Eye (tissue), 1 donor: ENCODE measurements at regions not wholly inside any gene's neighbourhood (a gene's known extent, or its start where the extent isn't known, plus 50 kb on each side); places are given as distances from the start of the nearest gene placed in this dataset.
"Not testable (repeated sequence)": the region's sequence is repeated elsewhere in the genome, so short reads cannot be mapped to it uniquely, and the experiment has no call there.

Experiments
- DNase-seq: peaks from one replicate; pipeline ENCODE4 v3.0.0-alpha.2; 2015

- no peak for DNase-seq
Observed at GRCh38 chr13:88257706-88258105, 586.5 kb downstream of the SLITRK5 start.

- DNase-seq, result no peak
Observed at GRCh38 chr13:88263808-88264207, 592.6 kb downstream of the SLITRK5 start.

- peak; percentile 3 for DNase-seq
Observed at GRCh38 chr13:88281841-88282240, 610.7 kb downstream of the SLITRK5 start.

- DNase-seq, result no peak
Observed at GRCh38 chr13:88285329-88285728, 614.2 kb downstream of the SLITRK5 start.

GRCh38 chr13:88288326-88288725, 617.2 kb downstream of the SLITRK5 start:
- DNase-seq, result peak; percentile 11

GRCh38 chr13:88291731-88292130, 620.6 kb downstream of the SLITRK5 start:
- DNase-seq, result not testable (repeated sequence)

GRCh38 chr13:88294368-88294767, 623.2 kb downstream of the SLITRK5 start:
- peak; percentile 14 for DNase-seq

GRCh38 chr13:88303157-88303556, 632.0 kb downstream of the SLITRK5 start:
- no peak for DNase-seq

GRCh38 chr13:88303605-88304004, 632.4 kb downstream of the SLITRK5 start:
- no peak for DNase-seq

GRCh38 chr13:88314496-88314895, 643.3 kb downstream of the SLITRK5 start:
- DNase-seq, result no peak

- no peak for DNase-seq
Observed at GRCh38 chr13:88329066-88329465, 657.9 kb downstream of the SLITRK5 start.

GRCh38 chr13:88339271-88339741, 668.1 kb downstream of the SLITRK5 start:
- no peak for DNase-seq

- no peak for DNase-seq
Observed at GRCh38 chr13:88345171-88345847, 674.1 kb downstream of the SLITRK5 start.

- DNase-seq, result no peak
Observed at GRCh38 chr13:88360761-88361160, 689.6 kb downstream of the SLITRK5 start.

- DNase-seq, result no peak
Observed at GRCh38 chr13:88369866-88370265, 698.7 kb downstream of the SLITRK5 start.

GRCh38 chr13:88376760-88377388, 705.7 kb downstream of the SLITRK5 start:
- no peak for DNase-seq

- DNase-seq, result no peak
Observed at GRCh38 chr13:88377852-88378251, 706.7 kb downstream of the SLITRK5 start.

GRCh38 chr13:88384542-88384941, 713.4 kb downstream of the SLITRK5 start:
- DNase-seq, result no peak

GRCh38 chr13:88395804-88396203, 724.6 kb downstream of the SLITRK5 start:
- DNase-seq, result no peak

GRCh38 chr13:88411696-88412095, 740.5 kb downstream of the SLITRK5 start:
- no peak for DNase-seq

GRCh38 chr13:88417801-88418200, 746.6 kb downstream of the SLITRK5 start:
- no peak for DNase-seq

GRCh38 chr13:88424463-88424862, 753.3 kb downstream of the SLITRK5 start:
- DNase-seq, result no peak

- DNase-seq, result no peak
Observed at GRCh38 chr13:88426661-88427060, 755.5 kb downstream of the SLITRK5 start.

- no peak for DNase-seq
Observed at GRCh38 chr13:88429862-88430261, 758.7 kb downstream of the SLITRK5 start.

GRCh38 chr13:88434953-88435352, 763.8 kb downstream of the SLITRK5 start:
- no peak for DNase-seq
